GM20000 (cell line): ENCODE measurements at regions not wholly inside any gene's neighbourhood (a gene's known extent, or its start where the extent isn't known, plus 50 kb on each side); places are given as distances from the start of the nearest gene placed in this dataset.

ENCODE experiments used
- DNase-seq: peaks from one replicate; pipeline ENCODE4 v3.0.0; 2012; ENCODE audit warnings: low spot score
- TF ChIP-seq, protein P1 (sequence below): IDR thresholded peaks from 2 replicates; pipeline ENCODE4 v1.5.1; 2012; ENCODE audit warnings: mild to moderate bottlenecking, control low read depth; ENCODE audit errors: extremely low read depth, missing control alignments

DNA sequence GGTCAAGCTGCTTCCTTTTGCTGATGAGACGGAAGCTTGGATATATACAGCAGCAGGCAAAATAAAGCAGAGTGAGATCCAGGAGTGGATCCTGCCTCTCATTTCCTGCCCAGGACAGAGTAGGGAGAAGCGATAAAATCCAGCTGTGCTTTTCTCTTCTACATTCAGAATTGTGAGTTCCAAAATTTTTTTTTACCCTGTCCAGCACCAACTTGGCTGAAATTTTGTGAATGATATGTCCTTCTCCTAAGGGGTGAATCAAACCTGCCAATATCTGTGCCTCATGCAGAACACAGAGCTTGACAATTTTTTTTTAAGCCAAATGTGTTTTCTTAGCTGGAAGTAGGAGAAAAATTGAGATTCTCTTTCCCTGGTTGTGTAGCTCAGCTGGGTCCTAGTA is 235.6 kb upstream of the CHD6 start:
- TF ChIP-seq, protein P1, sequence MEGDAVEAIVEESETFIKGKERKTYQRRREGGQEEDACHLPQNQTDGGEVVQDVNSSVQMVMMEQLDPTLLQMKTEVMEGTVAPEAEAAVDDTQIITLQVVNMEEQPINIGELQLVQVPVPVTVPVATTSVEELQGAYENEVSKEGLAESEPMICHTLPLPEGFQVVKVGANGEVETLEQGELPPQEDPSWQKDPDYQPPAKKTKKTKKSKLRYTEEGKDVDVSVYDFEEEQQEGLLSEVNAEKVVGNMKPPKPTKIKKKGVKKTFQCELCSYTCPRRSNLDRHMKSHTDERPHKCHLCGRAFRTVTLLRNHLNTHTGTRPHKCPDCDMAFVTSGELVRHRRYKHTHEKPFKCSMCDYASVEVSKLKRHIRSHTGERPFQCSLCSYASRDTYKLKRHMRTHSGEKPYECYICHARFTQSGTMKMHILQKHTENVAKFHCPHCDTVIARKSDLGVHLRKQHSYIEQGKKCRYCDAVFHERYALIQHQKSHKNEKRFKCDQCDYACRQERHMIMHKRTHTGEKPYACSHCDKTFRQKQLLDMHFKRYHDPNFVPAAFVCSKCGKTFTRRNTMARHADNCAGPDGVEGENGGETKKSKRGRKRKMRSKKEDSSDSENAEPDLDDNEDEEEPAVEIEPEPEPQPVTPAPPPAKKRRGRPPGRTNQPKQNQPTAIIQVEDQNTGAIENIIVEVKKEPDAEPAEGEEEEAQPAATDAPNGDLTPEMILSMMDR: no peak

DNA sequence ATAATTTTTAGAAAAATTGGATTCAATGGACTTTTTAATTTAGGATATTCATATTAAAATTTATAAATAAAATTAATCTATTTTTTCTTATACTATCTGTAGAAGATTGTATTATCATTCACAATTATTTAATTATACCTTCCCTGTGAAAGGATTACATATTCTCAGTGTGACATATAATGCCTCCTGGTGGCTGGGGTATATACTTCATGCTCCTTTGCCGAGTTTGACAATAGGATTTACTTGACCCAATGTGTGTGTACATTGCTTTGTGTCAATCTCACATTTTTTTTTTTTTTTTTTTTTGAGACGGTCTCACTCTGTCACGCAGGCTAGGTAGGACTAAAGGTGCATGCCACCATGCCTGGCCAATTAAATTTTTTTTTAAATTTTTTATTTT is 230.0 kb upstream of the CHD6 start:
- DNase-seq: no peak

More for the DNA sequence above, 235.6 kb upstream of the CHD6 start:
- DNase-seq: no peak

GRCh38 chr20:41837669-41838224 is 219.6 kb upstream of the CHD6 start:
- no peak for DNase-seq
- TF ChIP-seq, protein P1: no peak

More for the DNA sequence above, 230.0 kb upstream of the CHD6 start:
- TF ChIP-seq, protein P1: no peak

DNA sequence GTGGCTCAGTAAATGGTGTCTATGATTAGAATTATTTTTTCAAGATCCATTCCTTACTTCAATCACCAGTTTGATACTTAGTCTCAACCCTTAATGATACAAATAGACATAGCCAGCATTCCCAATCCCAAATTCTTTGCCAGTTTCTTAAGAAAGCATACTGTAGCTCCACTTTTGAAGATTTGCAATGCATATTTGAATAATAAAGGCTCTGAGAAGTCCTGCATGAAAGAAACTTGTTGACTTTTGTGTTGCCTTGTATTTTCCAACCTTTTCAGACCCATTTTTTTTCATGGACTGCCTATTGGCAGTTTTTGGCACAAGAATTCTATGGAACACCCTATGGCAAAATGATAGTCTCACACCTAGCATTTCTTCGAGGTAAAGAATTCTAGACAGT is 215.6 kb upstream of the CHD6 start:
- DNase-seq: no peak
- TF ChIP-seq, protein P1: no peak

GRCh38 chr20:41830702-41831101 is 212.5 kb upstream of the CHD6 start:
- TF ChIP-seq, protein P1: no peak
- no peak for DNase-seq

- TF ChIP-seq, protein P1: no peak
- no peak for DNase-seq
Measured at GRCh38 chr20:41819436-41819835, 201.3 kb upstream of the CHD6 start.

DNA sequence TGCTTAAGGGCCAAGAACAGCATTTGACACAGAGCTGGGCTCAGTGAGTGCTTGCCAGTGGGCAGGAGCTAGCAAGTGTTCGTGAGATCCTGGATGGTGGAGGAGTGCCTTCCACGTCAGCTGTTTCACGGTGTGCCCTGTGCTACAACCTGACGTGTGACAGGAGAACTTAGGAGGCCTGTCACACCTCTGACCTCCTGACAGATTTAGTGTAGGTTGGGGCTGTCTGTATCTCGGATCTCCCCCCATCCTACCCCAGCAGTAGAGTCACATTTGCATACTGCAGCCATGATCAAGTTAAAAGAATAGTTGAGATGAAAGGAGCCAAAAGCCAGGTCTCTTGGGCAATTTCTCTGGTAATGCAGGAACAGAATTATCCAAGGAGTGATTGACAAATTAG is 200.8 kb upstream of the CHD6 start:
- TF ChIP-seq, protein P1: no peak
- no peak for DNase-seq
